ENCODE measurements at regions not wholly inside any gene's neighbourhood (a gene's known extent, or its start where the extent isn't known, plus 50 kb on each side); places are given as distances from the start of the nearest gene placed in this dataset.

GRCh38 chr2:145339646-145340045 lies 819.7 kb upstream of the ZEB2 start:
- H3K27me3 ChIP-seq (ENCODE audit: control insufficient read depth, insufficient read depth, low read length) = no peaks in the 10 kb centered on the region
- no peak for DNase-seq (ENCODE audit: low read depth in 2 of 2)
- H3K4me1 ChIP-seq (ENCODE audit: control insufficient read depth, extremely low read depth, insufficient read depth, low read length) = no peaks in the 10 kb centered on the region
- no peak overlapping the region for H3K4me3 ChIP-seq (replicated peaks in 1 of 4; ENCODE audit: control extremely low read depth in 1 of 4, insufficient read depth in 1 of 4, low read depth in 3 of 4, low read length in 4 of 4)
- H3K79me2 ChIP-seq (ENCODE audit: control insufficient read depth, insufficient read depth, low read length) = no peaks in the 10 kb centered on the region
- TF ChIP-seq EZH2 (IDR thresholded peaks at IDR 0.05; ENCODE audit: low read length, missing control alignments) (no peak), CTCF (conservative IDR thresholded peaks at IDR 0.05 in 1 of 2, IDR thresholded peaks at IDR 0.05 in 1 of 2; ENCODE audit: low read depth in 1 of 2, low read length in 2 of 2) (no peak)
- H3K4me2 ChIP-seq (ENCODE audit: extremely low read depth, insufficient read depth, low read length) = no peak overlapping the region
- no peaks in the 10 kb centered on the region for H4K20me1 ChIP-seq (ENCODE audit: control insufficient read depth, extremely low read depth, insufficient read depth, low read length)
- no peaks in the 10 kb centered on the region for H3K9me3 ChIP-seq (ENCODE audit: control insufficient read depth, insufficient read depth, low read depth, low read length)
- H3K27ac ChIP-seq (ENCODE audit: insufficient read depth, low read length) = no peak overlapping the region
- no peak overlapping the region for H2AFZ ChIP-seq (ENCODE audit: low read length)
- no peak overlapping the region for H3K9ac ChIP-seq (ENCODE audit: insufficient read depth, low read length)
- H3K36me3 ChIP-seq (ENCODE audit: control insufficient read depth, insufficient read depth, low read length) = no peaks in the 10 kb centered on the region

- H3K9me3 ChIP-seq (ENCODE audit: control insufficient read depth, insufficient read depth, low read depth, low read length) = no peaks in the 10 kb centered on the region
- no peak overlapping the region for H3K9ac ChIP-seq (ENCODE audit: insufficient read depth, low read length)
- H3K27me3 ChIP-seq (ENCODE audit: control insufficient read depth, insufficient read depth, low read length) = no peaks in the 10 kb centered on the region
- DNase-seq (ENCODE audit: low read depth in 2 of 2) = no peak
- no peak overlapping the region for H2AFZ ChIP-seq (ENCODE audit: low read length)
- no peak overlapping the region for H3K4me3 ChIP-seq (replicated peaks in 1 of 4; ENCODE audit: control extremely low read depth in 1 of 4, insufficient read depth in 1 of 4, low read depth in 3 of 4, low read length in 4 of 4)
- H3K27ac ChIP-seq (ENCODE audit: insufficient read depth, low read length) = no peak overlapping the region
- no peaks in the 10 kb centered on the region for H3K36me3 ChIP-seq (ENCODE audit: control insufficient read depth, insufficient read depth, low read length)
- no peaks in the 10 kb centered on the region for H4K20me1 ChIP-seq (ENCODE audit: control insufficient read depth, extremely low read depth, insufficient read depth, low read length)
- no peak for TF ChIP-seq CTCF (conservative IDR thresholded peaks at IDR 0.05 in 1 of 2, IDR thresholded peaks at IDR 0.05 in 1 of 2; ENCODE audit: low read depth in 1 of 2, low read length in 2 of 2)
- TF ChIP-seq EZH2 (IDR thresholded peaks at IDR 0.05; ENCODE audit: low read length, missing control alignments) = no peak
- H3K4me2 ChIP-seq (ENCODE audit: extremely low read depth, insufficient read depth, low read length) = no peak overlapping the region
- H3K79me2 ChIP-seq (ENCODE audit: control insufficient read depth, insufficient read depth, low read length) = no peaks in the 10 kb centered on the region
- no peaks in the 10 kb centered on the region for H3K4me1 ChIP-seq (ENCODE audit: control insufficient read depth, extremely low read depth, insufficient read depth, low read length)
Measured at GRCh38 chr2:145332210-145332898, 812.4 kb upstream of the ZEB2 start.

DNA sequence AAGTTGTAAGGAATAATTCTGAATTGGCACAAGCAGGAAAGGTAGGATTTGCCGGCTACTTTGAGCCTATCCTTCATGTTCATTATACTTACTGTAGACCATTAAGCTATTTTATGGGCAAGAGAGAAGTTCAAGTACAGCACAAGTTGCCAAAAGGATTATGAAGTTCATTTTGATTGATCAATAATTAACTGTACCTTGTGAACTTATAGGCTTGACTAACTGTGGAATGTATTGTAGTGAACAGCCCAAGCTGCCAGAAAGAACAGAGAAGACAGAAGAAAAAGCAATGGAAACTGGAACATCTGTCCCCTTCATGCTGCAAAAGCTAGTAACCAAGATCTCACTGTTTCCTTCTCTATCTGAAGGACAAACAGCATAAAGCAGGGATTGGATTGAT lies 810.1 kb upstream of the ZEB2 start:
- no peak overlapping the region for H3K4me3 ChIP-seq (replicated peaks in 1 of 4; ENCODE audit: control extremely low read depth in 1 of 4, insufficient read depth in 1 of 4, low read depth in 3 of 4, low read length in 4 of 4)
- H4K20me1 ChIP-seq (ENCODE audit: control insufficient read depth, extremely low read depth, insufficient read depth, low read length) = no peaks in the 10 kb centered on the region
- no peaks in the 10 kb centered on the region for H3K36me3 ChIP-seq (ENCODE audit: control insufficient read depth, insufficient read depth, low read length)
- H3K27ac ChIP-seq (ENCODE audit: insufficient read depth, low read length) = no peak overlapping the region
- H3K9ac ChIP-seq (ENCODE audit: insufficient read depth, low read length) = no peak overlapping the region
- no peaks in the 10 kb centered on the region for H3K79me2 ChIP-seq (ENCODE audit: control insufficient read depth, insufficient read depth, low read length)
- no peak overlapping the region for H3K4me2 ChIP-seq (ENCODE audit: extremely low read depth, insufficient read depth, low read length)
- H3K27me3 ChIP-seq (ENCODE audit: control insufficient read depth, insufficient read depth, low read length) = no peaks in the 10 kb centered on the region
- no peaks in the 10 kb centered on the region for H3K9me3 ChIP-seq (ENCODE audit: control insufficient read depth, insufficient read depth, low read depth, low read length)
- TF ChIP-seq EZH2 (IDR thresholded peaks at IDR 0.05; ENCODE audit: low read length, missing control alignments) (no peak), CTCF (conservative IDR thresholded peaks at IDR 0.05 in 1 of 2, IDR thresholded peaks at IDR 0.05 in 1 of 2; ENCODE audit: low read depth in 1 of 2, low read length in 2 of 2) (no peak)
- H3K4me1 ChIP-seq (ENCODE audit: control insufficient read depth, extremely low read depth, insufficient read depth, low read length) = no peaks in the 10 kb centered on the region
- DNase-seq (ENCODE audit: low read depth in 2 of 2) = no peak
- H2AFZ ChIP-seq (ENCODE audit: low read length) = no peak overlapping the region

Data from fibroblast of lung (primary cell).